ENCODE measurements at regions not wholly inside any gene's neighbourhood (a gene's known extent, or its start where the extent isn't known, plus 50 kb on each side); places are given as distances from the start of the nearest gene placed in this dataset.

DNA sequence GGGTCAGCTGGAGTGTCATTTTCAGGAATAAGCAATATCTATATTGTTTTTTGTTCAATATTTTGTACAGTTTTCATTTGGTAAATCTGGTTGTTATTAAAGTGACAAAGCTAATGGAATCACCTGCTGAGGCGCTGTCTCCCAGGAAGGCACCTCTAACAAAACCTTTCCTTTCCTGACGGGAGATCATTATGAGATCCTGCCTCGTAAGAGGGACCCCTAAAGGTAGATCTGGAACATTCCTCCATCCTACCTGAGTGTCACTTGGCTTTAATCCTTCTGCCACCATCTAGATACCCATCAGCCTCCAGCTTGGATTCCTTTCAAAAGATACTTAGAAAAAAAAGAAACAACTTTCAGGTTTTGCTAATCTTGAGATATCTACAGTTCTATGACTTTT is 157.7 kb downstream of the FAT3 start:
- DNase-seq (ENCODE audit: extremely low spot score): no peak
- POLR2A ChIA-PET: no interaction called here
- TF ChIP-seq, protein P1, sequence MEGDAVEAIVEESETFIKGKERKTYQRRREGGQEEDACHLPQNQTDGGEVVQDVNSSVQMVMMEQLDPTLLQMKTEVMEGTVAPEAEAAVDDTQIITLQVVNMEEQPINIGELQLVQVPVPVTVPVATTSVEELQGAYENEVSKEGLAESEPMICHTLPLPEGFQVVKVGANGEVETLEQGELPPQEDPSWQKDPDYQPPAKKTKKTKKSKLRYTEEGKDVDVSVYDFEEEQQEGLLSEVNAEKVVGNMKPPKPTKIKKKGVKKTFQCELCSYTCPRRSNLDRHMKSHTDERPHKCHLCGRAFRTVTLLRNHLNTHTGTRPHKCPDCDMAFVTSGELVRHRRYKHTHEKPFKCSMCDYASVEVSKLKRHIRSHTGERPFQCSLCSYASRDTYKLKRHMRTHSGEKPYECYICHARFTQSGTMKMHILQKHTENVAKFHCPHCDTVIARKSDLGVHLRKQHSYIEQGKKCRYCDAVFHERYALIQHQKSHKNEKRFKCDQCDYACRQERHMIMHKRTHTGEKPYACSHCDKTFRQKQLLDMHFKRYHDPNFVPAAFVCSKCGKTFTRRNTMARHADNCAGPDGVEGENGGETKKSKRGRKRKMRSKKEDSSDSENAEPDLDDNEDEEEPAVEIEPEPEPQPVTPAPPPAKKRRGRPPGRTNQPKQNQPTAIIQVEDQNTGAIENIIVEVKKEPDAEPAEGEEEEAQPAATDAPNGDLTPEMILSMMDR (IDR thresholded peaks at IDR 0.05; ENCODE audit: control extremely low read depth, extremely low read depth, low read depth, missing control alignments): no peak
- CTCF ChIA-PET: interaction anchor here (1.2 kb wide), 1 partner anchor 9 kb away, joined by 3 read pairs; no protein-coding TSS in a partner anchor

DNA sequence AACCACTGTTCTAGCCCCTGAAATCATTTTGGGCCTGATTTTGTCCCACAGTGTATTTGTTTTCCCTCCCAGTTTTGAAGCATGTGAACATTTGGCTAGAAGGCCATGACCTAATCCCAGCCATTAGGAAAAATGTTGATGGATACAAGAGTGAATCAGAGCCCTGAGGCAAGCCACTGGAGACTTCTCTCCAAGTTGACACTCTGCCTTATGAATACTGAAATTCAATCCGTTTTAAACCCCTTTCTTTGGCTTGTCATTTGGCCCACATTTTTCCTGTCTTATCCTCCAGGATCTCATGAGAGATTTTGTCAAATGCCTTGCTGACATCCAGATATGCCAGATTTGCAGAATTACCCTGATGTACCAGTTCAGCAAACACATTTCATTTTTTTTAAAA is 158.8 kb downstream of the FAT3 start:
- DNase-seq (ENCODE audit: extremely low spot score): no peak
- TF ChIP-seq, protein P1 (IDR thresholded peaks at IDR 0.05; ENCODE audit: control extremely low read depth, extremely low read depth, low read depth, missing control alignments): no peak
- POLR2A ChIA-PET: no interaction called here
- CTCF ChIA-PET: no interaction called here

DNA sequence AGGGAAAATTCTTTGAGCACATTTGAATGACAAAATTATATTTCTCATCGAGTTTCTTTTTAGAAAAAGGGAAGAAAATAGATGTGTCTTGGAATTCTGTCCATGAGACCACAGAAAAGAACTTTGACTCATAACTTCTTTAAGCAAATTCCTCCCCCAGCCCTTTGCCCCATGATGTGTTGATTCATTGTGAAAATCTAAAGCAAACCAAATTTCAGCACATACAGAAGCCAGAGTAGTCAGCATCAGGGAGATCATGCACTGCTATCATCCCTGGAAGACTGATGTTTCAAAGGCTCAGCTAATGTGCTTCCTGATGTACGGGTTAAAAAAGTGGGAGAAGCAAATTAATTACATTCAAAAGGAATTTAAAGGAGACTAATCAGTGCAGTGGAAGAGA is 159.7 kb downstream of the FAT3 start:
- ChIA-PET POLR2A (no interaction called here), CTCF (interaction anchor here (0.9 kb wide), 1 partner anchor 8 kb away, joined by 4 read pairs; no protein-coding TSS in a partner anchor)
- TF ChIP-seq, protein P1 (IDR thresholded peaks at IDR 0.05; ENCODE audit: control extremely low read depth, extremely low read depth, low read depth, missing control alignments): no peak
- no peak for DNase-seq (ENCODE audit: extremely low spot score)

DNA sequence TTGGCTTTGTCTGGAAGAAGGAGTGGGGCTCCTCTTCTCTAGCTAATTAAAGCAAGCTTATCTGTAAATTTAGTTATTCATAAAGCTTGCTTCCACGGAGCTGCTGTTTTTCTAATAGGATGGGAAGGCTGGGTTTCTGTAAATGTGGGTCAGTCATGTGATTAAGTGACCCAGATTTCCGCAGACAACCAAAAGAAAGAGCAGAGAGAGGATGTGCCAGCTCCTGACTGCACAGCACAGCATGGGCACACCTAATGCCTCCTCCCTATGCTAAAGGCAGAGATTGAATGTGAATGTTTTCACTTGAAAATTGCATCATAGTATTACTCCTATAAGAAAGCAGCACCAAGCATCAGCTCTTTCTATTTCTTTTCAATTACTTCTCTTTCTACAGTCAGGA is 160.2 kb downstream of the FAT3 start:
- TF ChIP-seq, protein P1 (IDR thresholded peaks at IDR 0.05; ENCODE audit: control extremely low read depth, extremely low read depth, low read depth, missing control alignments): no peak
- ChIA-PET CTCF (interaction anchor here (0.9 kb wide), 1 partner anchor 8 kb away, joined by 4 read pairs; no protein-coding TSS in a partner anchor), POLR2A (no interaction called here)
- DNase-seq (ENCODE audit: extremely low spot score): no peak

DNA sequence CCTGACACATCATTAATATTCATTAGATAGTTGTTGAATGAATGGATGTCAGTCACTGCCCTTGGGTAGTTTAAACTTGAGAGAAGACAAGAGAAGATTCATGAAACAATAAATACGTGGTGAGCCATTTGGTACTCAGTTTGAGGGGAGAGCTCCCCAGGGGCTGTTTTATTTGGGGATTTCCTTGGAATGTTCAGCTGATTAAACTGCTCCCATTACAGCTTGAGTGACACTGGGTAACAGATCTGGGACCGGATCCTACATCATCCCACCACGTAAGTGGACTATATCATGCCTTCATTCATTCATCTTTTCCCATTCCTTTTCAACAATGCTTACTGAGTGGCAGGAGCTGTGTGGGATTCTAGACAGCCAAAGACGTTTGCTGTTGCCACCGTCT is 162.0 kb downstream of the FAT3 start:
- POLR2A ChIA-PET: no interaction called here
- no peak for DNase-seq (ENCODE audit: extremely low spot score)
- TF ChIP-seq, protein P1 (IDR thresholded peaks at IDR 0.05; ENCODE audit: control extremely low read depth, extremely low read depth, low read depth, missing control alignments): no peak
- CTCF ChIA-PET: interaction anchor here (1.0 to 1.9 kb wide), 4 partner anchors 8 to 29 kb away, joined by 3 to 5 read pairs (median 3); no protein-coding TSS in a partner anchor

DNA sequence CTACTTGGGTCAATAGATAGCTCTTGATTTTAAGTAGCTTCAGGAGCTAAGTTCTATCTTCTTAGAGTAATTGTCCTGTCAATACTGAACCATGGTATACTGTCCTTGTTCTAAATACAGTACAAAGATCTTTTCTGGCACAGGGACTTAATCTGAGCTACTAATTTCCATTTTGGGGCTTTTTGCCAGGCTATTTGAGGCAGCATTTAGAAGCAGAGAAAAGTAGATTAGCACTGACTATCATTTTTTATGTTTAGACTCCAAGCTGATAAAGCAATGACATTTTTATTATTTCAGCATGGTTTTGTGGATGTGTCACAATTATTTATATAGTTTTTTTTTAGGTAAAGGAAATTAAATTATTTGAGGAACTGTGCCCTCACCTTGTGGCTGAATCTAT is 163.2 kb downstream of the FAT3 start:
- DNase-seq (ENCODE audit: extremely low spot score): no peak
- POLR2A ChIA-PET: no interaction called here
- TF ChIP-seq, protein P1 (IDR thresholded peaks at IDR 0.05; ENCODE audit: control extremely low read depth, extremely low read depth, low read depth, missing control alignments): no peak
- CTCF ChIA-PET: interaction anchor here (1.0 to 1.9 kb wide), 2 partner anchors 9 to 11 kb away, joined by 3 to 5 read pairs; no protein-coding TSS in a partner anchor

DNA sequence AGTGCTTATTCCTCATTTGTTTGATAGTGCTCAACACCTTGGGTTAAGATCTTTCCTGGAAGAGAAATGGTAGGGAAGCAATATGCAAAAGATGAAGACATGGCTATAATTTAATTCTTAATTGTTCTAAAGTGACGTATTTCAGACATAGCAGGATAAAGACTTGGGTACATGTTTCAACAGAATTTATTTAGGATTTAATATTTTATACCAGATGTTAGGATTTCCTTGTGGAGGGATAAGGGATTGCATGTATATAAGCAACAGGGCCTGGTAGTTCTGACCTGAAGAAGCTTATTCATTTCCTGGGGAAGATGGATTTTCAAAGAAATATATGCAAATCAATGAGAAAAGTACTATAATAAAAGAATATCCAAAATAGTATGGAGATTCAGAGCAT is 163.8 kb downstream of the FAT3 start:
- POLR2A ChIA-PET: no interaction called here
- DNase-seq (ENCODE audit: extremely low spot score): no peak
- TF ChIP-seq, protein P1 (IDR thresholded peaks at IDR 0.05; ENCODE audit: control extremely low read depth, extremely low read depth, low read depth, missing control alignments): no peak
- CTCF ChIA-PET: no interaction called here
